ENCODE measurements at regions not wholly inside any gene's neighbourhood (a gene's known extent, or its start where the extent isn't known, plus 50 kb on each side); places are given as distances from the start of the nearest gene placed in this dataset.

GRCh38 chr15:66997212-66997611, 68.2 kb upstream of the SMAD3 start:
- no peak for TF ChIP-seq CTCF (conservative IDR thresholded peaks at IDR 0.05)
- TF ChIP-seq ZFX (IDR thresholded peaks at IDR 0.05) = no peak
